GM23248 (cell line): ENCODE measurements at regions not wholly inside any gene's neighbourhood (a gene's known extent, or its start where the extent isn't known, plus 50 kb on each side); places are given as distances from the start of the nearest gene placed in this dataset.

Experiments used
- DNase-seq: peaks from one replicate; pipeline ENCODE4 v3.0.0-alpha.2; 2015
- H2AFZ ChIP-seq: fragments of 200-600 bp; sonication (generic); 2 replicates; pipeline ENCODE4 v1.6.1; 2016; ENCODE audit warnings: antibody characterized with exemption
- H3F3A ChIP-seq: fragments of 200-600 bp; sonication (generic); 2 replicates; pipeline ENCODE4 v1.6.1; 2016; ENCODE audit warnings: mild to moderate bottlenecking, antibody characterized with exemption, mixed run types; ENCODE audit not compliant: insufficient read depth
- H3K27ac ChIP-seq: fragments of 200-600 bp; sonication (generic); 2 replicates; pipeline ENCODE4 v1.5.1; 2016; ENCODE audit warnings: mild to moderate bottlenecking
- H3K27me3 ChIP-seq: fragments of 200-600 bp; sonication (generic); replicated peaks from 2 replicates; pipeline ENCODE4 v1.6.1; 2016; ENCODE audit warnings: mild to moderate bottlenecking; ENCODE audit not compliant: insufficient read depth
- H3K36me3 ChIP-seq: fragments of 200-600 bp; sonication (generic); 2 replicates; pipeline ENCODE4 v1.6.1; 2016; ENCODE audit warnings: low read depth, mild to moderate bottlenecking
- H3K4me1 ChIP-seq: fragments of 200-600 bp; sonication (generic); 2 replicates; pipeline ENCODE4 v1.6.1; 2016; ENCODE audit warnings: mild to moderate bottlenecking; ENCODE audit not compliant: insufficient read depth
- H3K4me2 ChIP-seq: fragments of 200-600 bp; sonication (generic); one replicate; pipeline ENCODE4 v1.6.1; 2016; ENCODE audit warnings: mild to moderate bottlenecking; ENCODE audit not compliant: unreplicated experiment
- H3K4me3 ChIP-seq: fragments of 200-600 bp; sonication (generic); 2 replicates; pipeline ENCODE4 v1.5.1; 2016; ENCODE audit warnings: mild to moderate bottlenecking
- H3K79me2 ChIP-seq: fragments of 200-600 bp; sonication (generic); 2 replicates; pipeline ENCODE4 v1.6.1; 2016; ENCODE audit warnings: mild to moderate bottlenecking; ENCODE audit not compliant: insufficient read depth
- H3K9ac ChIP-seq: fragments of 200-600 bp; sonication (generic); 2 replicates; pipeline ENCODE4 v1.6.1; 2016; ENCODE audit warnings: mild to moderate bottlenecking
- H3K9me2 ChIP-seq: fragments of 200-600 bp; sonication (generic); 2 replicates; pipeline ENCODE4 v1.6.1; 2016; ENCODE audit warnings: mixed run types, mild to moderate bottlenecking, moderate library complexity; ENCODE audit not compliant: insufficient read depth
- H3K9me3 ChIP-seq: fragments of 200-600 bp; sonication (generic); one replicate; pipeline ENCODE4 v1.6.1; 2017; ENCODE audit warnings: low read depth
- H4K20me1 ChIP-seq: fragments of 200-600 bp; sonication (generic); 2 replicates; pipeline ENCODE4 v1.6.0; 2016; ENCODE audit not compliant: insufficient read depth
- EZH2 ChIP-seq: fragments of 200-600 bp; sonication (generic); IDR thresholded peaks from 2 replicates; pipeline ENCODE4 v1.6.1; 2018; ENCODE audit warnings: antibody characterized with exemption, mild to moderate bottlenecking; ENCODE audit not compliant: insufficient read depth, poor library complexity, severe bottlenecking
- EZH2phosphoT487 ChIP-seq: fragments of 200-600 bp; sonication (generic); IDR thresholded peaks from 2 replicates; pipeline ENCODE4 v1.6.1; 2018; ENCODE audit warnings: antibody characterized with exemption, moderate library complexity, mild to moderate bottlenecking, low read depth; ENCODE audit not compliant: insufficient read depth
- WGBS, 2 experiments: methylation state at CpG; one replicate each; pipeline ENCODE4 v1.1.6; 2015 to 2017; ENCODE audit warnings: low lambda C conversion rate in 2 of 2, low coverage in 1 of 2; ENCODE audit errors: missing lambda C conversion rate in 2 of 2; 5-methylcytosine and 5-hydroxymethylcytosine counted together
- in situ Hi-C: fragments of 300-500 bp; cut with MboI; formaldehyde crosslinking; loops from 2 replicates; pipeline ENCODE4 v1.15.0; 2020

DNA sequence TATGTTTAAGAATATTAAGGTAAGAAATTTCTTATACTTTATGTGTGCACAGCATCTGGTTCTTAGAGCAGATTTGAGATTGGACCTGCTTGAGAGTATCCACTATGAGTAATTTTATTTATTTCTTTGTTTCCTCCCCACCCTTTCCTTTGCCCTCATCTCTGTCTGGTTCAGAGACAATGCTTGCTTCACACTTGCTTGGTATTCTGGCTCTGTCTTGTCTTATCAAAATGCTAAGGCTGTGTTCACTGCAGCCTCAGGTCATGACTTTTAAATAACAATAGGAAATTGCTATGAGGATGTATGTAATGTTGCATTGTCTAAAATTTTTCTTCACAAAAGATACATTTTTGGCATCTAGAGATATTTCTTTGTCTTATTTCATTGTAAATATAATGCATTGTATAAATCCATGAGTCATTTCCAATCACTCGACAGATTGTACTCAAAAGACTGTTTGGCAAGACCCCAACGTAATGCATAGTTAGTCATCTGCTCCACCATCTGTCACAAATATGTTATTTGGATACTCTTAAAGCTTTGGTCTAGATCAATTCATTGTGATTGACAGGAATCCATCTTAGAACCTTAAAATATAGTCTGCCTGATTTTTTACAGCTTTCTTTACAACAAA lies 395.7 kb downstream of the AASDHPPT start:
- no peaks in the 10 kb centered on the region for H3K79me2 ChIP-seq
- peak; percentile 39 for DNase-seq
- H3F3A ChIP-seq: peaks cover 7% of the 10 kb centered on the region; the same call in 1 of the 2 replicates
- H3K4me3 ChIP-seq: no peak overlapping the region
- H3K9me3 ChIP-seq: no peaks in the 10 kb centered on the region
- peaks cover 17% of the 10 kb centered on the region for H3K4me1 ChIP-seq
- no peak overlapping the region for H3K4me2 ChIP-seq
- no peaks in the 10 kb centered on the region for H3K36me3 ChIP-seq
- H3K27me3 ChIP-seq: no peaks in the 10 kb centered on the region
- no peak overlapping the region for H3K27ac ChIP-seq
- in situ Hi-C loops: no loop called here
- no peaks in the 10 kb centered on the region for H3K9me2 ChIP-seq
- no peak overlapping the region for H3K9ac ChIP-seq
- H4K20me1 ChIP-seq: no peaks in the 10 kb centered on the region
- no peak overlapping the region for H2AFZ ChIP-seq
- 9 to 21% methylated on average over 2 of the region's 2 CpGs for WGBS, 2 experiments
- no peak for TF ChIP-seq EZH2phosphoT487
- TF ChIP-seq EZH2: no peak

DNA sequence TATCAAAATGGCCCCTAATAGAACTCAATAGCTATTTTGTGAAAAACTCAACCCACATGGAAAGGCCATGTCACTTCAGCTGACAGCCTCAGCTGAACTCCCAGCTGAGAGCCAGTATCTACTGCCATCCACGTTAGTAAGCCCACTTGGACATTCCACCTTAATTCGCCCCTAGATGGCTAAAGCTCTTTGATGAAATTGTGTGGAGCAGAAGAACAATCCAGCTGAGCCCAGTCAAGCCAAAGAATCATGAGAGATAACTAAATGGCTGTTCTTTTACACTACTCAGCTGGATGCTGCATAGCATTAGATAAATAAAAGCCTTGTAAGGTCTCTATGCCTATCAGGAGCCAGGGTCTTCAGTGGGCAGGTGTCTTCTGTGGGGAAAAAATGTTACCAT lies 396.8 kb downstream of the AASDHPPT start:
- Histone ChIP-seq H3K27me3 (no peaks in the 10 kb centered on the region), H3K4me1 (peaks cover 10% of the 10 kb centered on the region), H3F3A (no peaks in the 10 kb centered on the region), H4K20me1 (no peaks in the 10 kb centered on the region), H3K9me3 (no peaks in the 10 kb centered on the region), H3K9ac (no peak overlapping the region), H3K4me3 (no peak overlapping the region), H3K9me2 (no peaks in the 10 kb centered on the region), H2AFZ (no peak overlapping the region), H3K79me2 (no peaks in the 10 kb centered on the region), H3K4me2 (no peak overlapping the region), H3K36me3 (no peaks in the 10 kb centered on the region), H3K27ac (no peak overlapping the region)
- TF ChIP-seq EZH2phosphoT487 (no peak), EZH2 (no peak)
- DNase-seq: no peak
- 82 to 85% methylated on average over 2 of the region's 2 CpGs for WGBS, 2 experiments
- in situ Hi-C loops: no loop called here

- in situ Hi-C loops: no loop called here
- Histone ChIP-seq H3K27me3 (no peaks in the 10 kb centered on the region), H3K4me2 (no peak overlapping the region), H4K20me1 (no peaks in the 10 kb centered on the region), H3F3A (no peaks in the 10 kb centered on the region), H2AFZ (no peak overlapping the region), H3K27ac (no peak overlapping the region), H3K9me2 (no peaks in the 10 kb centered on the region), H3K79me2 (no peaks in the 10 kb centered on the region), H3K9ac (no peak overlapping the region), H3K4me1 (peaks cover 10% of the 10 kb centered on the region), H3K36me3 (no peaks in the 10 kb centered on the region), H3K4me3 (no peak overlapping the region), H3K9me3 (no peaks in the 10 kb centered on the region)
- DNase-seq: no peak
- TF ChIP-seq EZH2phosphoT487 (no peak), EZH2 (no peak)
- 73 to 75% methylated on average over 5 of the region's 5 CpGs for WGBS, 2 experiments
Measured at GRCh38 chr11:106475181-106475580, 397.7 kb downstream of the AASDHPPT start.

DNA sequence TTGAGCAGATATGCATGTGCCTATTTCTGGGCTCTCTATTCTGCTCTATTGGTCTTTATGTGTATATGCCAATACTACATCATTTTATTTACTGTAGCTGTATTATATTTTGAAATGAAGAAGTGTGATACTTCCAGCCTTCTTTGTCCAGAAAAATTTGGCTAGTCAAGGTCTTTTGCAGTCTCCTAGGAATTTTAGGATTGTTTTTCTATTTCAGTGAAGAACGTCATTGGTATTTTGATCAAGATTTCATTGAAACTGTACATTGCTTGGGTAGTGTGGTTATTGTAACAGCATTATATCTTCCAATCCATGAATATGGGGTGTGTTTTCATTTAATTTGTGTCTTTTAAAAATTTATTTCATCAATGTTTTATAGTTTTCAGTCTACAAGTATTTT lies 400.3 kb downstream of the AASDHPPT start:
- Histone ChIP-seq H3K4me1 (peaks cover 12% of the 10 kb centered on the region), H4K20me1 (no peaks in the 10 kb centered on the region), H3K79me2 (no peaks in the 10 kb centered on the region), H3K27ac (no peak overlapping the region), H3K36me3 (no peaks in the 10 kb centered on the region), H3F3A (no peaks in the 10 kb centered on the region), H3K27me3 (no peaks in the 10 kb centered on the region), H2AFZ (no peak overlapping the region), H3K4me3 (no peak overlapping the region), H3K9ac (no peak overlapping the region), H3K4me2 (no peak overlapping the region), H3K9me2 (no peaks in the 10 kb centered on the region), H3K9me3 (no peaks in the 10 kb centered on the region)
- WGBS, 2 experiments: 24 to 35% methylated on average over 1 of the region's 1 CpG
- DNase-seq: no peak
- TF ChIP-seq EZH2 (no peak), EZH2phosphoT487 (no peak)
- in situ Hi-C loops: no loop called here

DNA sequence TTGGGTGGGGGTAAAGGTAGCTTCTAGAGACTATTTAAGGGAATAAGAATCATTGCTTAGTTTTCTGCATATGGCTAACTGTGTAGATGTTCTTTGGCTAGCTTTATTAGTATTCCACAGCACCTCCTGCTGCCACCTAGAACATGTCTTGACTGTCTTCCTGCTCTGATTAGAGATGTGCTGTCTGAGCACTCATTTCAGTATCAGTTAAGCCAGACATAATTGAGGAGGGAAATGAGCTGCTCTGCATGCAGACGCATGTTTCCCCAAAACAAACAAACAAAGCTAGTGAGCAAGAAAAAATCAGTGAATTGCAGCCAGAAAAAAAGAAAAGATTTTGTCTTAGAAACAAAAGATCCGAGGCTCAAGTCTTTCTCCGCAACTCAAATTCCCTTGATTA lies 402.2 kb downstream of the AASDHPPT start:
- Histone ChIP-seq H3K4me1 (peaks cover 8% of the 10 kb centered on the region), H3K4me3 (no peak overlapping the region), H3K9me3 (no peaks in the 10 kb centered on the region), H3K9ac (no peak overlapping the region), H4K20me1 (no peaks in the 10 kb centered on the region), H3K36me3 (no peaks in the 10 kb centered on the region), H3K79me2 (no peaks in the 10 kb centered on the region), H3K27me3 (no peaks in the 10 kb centered on the region), H3K27ac (no peak overlapping the region), H3K4me2 (no peak overlapping the region), H3K9me2 (no peaks in the 10 kb centered on the region), H2AFZ (no peak overlapping the region), H3F3A (no peaks in the 10 kb centered on the region)
- no peak for TF ChIP-seq EZH2
- TF ChIP-seq EZH2phosphoT487: no peak
- no peak for DNase-seq
- in situ Hi-C loops: no loop called here
- WGBS, 2 experiments: 94 to 95% methylated on average over 3 of the region's 3 CpGs
